Skeletal muscle satellite cell (primary cell): ENCODE measurements at regions not wholly inside any gene's neighbourhood (a gene's known extent, or its start where the extent isn't known, plus 50 kb on each side); places are given as distances from the start of the nearest gene placed in this dataset.
A peak's percentile ranks its signal among the peaks of the same experiment; 100 is the strongest.

Source experiments
- H3K27me3 ChIP-seq: 2 replicates; pipeline ENCODE4 v1.7.0; 2013; ENCODE audit warnings: low read length; ENCODE audit not compliant: control insufficient read depth, insufficient read depth
- H3K36me3 ChIP-seq: 2 replicates; pipeline ENCODE4 v1.7.0; 2013; ENCODE audit warnings: mild to moderate bottlenecking, control low read depth, low read length; ENCODE audit not compliant: insufficient read depth
- H3K4me1 ChIP-seq: 2 replicates; pipeline ENCODE4 v1.7.0; 2013; ENCODE audit warnings: low read length; ENCODE audit not compliant: control insufficient read depth, insufficient read depth
- H3K4me2 ChIP-seq: 2 replicates; pipeline ENCODE4 v1.7.0; 2013; ENCODE audit warnings: mild to moderate bottlenecking, low read length
- H3K4me3 ChIP-seq: 2 replicates; pipeline ENCODE4 v1.7.0; 2013; ENCODE audit warnings: low read length
- H3K9ac ChIP-seq: 2 replicates; pipeline ENCODE4 v1.7.0; 2013; ENCODE audit warnings: mild to moderate bottlenecking, low read depth, low read length, moderate library complexity
- H3K9me3 ChIP-seq: replicated peaks from 2 replicates; pipeline ENCODE4 v1.7.0; 2013; ENCODE audit warnings: mild to moderate bottlenecking, control low read depth, low read length

DNA sequence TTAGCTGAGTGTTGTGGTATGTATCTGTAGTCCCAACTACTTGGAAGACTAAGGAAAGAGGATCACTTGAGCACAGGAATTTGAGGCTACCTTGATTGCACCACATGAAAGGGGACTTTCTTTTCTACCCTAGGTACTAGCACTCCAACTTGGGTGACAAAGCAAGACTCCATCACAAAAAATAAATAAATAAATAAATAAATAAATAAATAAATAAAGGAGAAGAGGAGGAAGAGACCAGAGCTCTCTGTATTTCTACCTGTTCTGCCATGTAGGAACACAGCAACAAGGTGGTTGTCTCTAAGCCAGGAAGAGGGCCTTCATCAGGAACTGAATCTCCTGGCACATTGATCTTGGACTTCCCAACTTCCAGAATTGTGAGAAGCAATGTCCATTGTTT, 118.6 kb downstream of the HMHB1 start:
- no peaks in the 10 kb centered on the region for H3K36me3 ChIP-seq
- peaks cover 2% of the 10 kb centered on the region for H3K9me3 ChIP-seq
- no peaks in the 10 kb centered on the region for H3K27me3 ChIP-seq
- H3K9ac ChIP-seq, result no peak overlapping the region
- H3K4me3 ChIP-seq, result no peak overlapping the region
- H3K4me1 ChIP-seq, result peaks cover 13% of the 10 kb centered on the region
- H3K4me2 ChIP-seq, result no peak overlapping the region

DNA sequence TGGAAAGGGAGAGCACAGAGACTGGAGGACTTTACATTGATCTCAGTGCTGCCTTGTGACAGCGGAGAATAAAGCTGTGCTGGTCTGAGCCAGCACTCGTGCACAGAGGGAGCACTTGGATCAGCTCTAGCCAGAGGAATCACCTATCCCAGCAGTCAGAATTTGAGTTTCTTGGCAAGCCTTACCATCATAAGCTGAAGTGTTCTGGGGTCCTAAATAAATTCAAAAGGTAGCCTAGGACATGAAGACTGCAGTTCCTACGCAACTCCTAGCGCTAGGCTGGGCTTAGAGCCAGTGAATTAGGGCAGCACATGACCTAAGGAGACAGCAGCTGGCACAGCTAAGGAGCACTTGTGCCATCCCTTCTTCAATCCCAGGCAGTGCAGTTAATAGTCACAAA, 119.5 kb downstream of the HMHB1 start:
- H3K27me3 ChIP-seq, result no peaks in the 10 kb centered on the region
- H3K9me3 ChIP-seq, result peaks cover 2% of the 10 kb centered on the region
- H3K9ac ChIP-seq, result no peak overlapping the region
- H3K4me1 ChIP-seq, result peaks cover 13% of the 10 kb centered on the region
- H3K4me3 ChIP-seq, result no peak overlapping the region
- no peaks in the 10 kb centered on the region for H3K36me3 ChIP-seq
- H3K4me2 ChIP-seq, result no peak overlapping the region

DNA sequence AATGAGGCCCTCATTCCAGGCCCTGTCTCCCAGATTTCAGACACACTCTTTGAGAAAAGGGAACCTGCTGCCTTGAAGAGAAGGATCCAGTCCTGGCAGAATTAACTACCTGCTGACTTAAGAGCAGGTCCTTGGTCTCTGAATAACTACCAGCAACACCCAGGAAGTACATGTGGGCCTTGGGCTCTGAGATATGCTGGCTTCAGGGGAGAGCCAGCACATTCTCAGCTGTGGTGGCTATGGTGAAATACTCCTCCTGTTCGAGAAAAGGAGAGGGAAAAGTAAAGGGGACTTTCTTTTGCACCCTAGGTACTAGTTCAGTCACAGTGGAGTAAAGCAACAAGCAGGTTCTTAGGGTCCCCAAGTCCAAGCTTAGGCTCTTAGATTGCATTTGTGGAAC, 120.0 kb downstream of the HMHB1 start:
- H3K9me3 ChIP-seq, result peaks cover 2% of the 10 kb centered on the region
- H3K27me3 ChIP-seq, result no peaks in the 10 kb centered on the region
- no peak overlapping the region for H3K4me2 ChIP-seq
- H3K36me3 ChIP-seq, result no peaks in the 10 kb centered on the region
- no peak overlapping the region for H3K4me3 ChIP-seq
- H3K4me1 ChIP-seq, result peaks cover 13% of the 10 kb centered on the region
- H3K9ac ChIP-seq, result no peak overlapping the region

GRCh38 chr5:143932584-143932983, 120.6 kb downstream of the HMHB1 start:
- Histone ChIP-seq H3K4me2 (no peak overlapping the region), H3K4me1 (peaks cover 13% of the 10 kb centered on the region), H3K4me3 (no peak overlapping the region), H3K27me3 (no peaks in the 10 kb centered on the region), H3K9ac (no peak overlapping the region), H3K36me3 (no peaks in the 10 kb centered on the region), H3K9me3 (peaks cover 2% of the 10 kb centered on the region)

DNA sequence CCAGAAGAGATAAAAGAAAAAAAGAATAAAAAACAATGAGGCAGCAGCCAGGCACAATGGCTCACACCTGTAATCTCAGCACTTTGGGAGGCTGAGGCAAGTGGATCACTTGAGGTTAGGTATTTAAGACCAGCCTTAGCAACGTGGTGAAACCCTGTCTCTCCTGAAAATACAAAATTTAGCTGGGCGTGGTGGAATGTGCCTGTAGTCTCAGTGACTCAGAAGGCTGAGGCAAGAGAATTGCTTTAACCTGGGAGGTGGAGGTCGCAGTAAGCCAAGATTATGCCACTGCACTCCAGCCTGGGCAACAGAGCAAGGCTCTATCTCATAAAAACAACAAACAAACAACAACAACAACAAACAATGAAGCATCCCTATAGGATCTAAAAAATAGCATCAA, 121.5 kb downstream of the HMHB1 start:
- peaks cover 2% of the 10 kb centered on the region for H3K9me3 ChIP-seq
- H3K4me3 ChIP-seq, result no peak overlapping the region
- peaks cover 18% of the 10 kb centered on the region for H3K4me1 ChIP-seq
- no peak overlapping the region for H3K9ac ChIP-seq
- peak overlapping the region; percentile 13 for H3K4me2 ChIP-seq
- no peaks in the 10 kb centered on the region for H3K36me3 ChIP-seq
- no peaks in the 10 kb centered on the region for H3K27me3 ChIP-seq

DNA sequence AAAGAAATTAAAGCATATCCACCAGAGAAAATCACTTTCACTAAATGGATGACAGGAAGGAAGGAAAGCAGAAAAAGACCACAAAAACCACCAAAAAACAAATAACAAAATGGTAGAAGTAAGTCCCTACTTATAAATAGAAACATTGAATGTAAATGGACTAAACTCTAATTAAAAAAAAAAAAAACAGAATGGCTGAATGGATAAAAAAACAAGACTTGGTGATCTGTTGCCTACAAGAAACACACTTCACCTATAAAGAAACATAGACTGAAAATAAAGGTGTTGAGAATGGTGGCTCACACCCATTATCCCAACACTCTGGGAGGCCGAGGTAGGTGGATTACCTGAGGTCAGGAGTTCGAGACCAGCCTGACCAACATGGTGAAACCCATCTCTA, 122.9 kb downstream of the HMHB1 start:
- Histone ChIP-seq H3K4me1 (peaks cover 18% of the 10 kb centered on the region), H3K4me2 (no peak overlapping the region), H3K9me3 (peaks cover 2% of the 10 kb centered on the region), H3K4me3 (no peak overlapping the region), H3K9ac (no peak overlapping the region), H3K27me3 (no peaks in the 10 kb centered on the region), H3K36me3 (no peaks in the 10 kb centered on the region)

GRCh38 chr5:143938230-143938629, 126.3 kb downstream of the HMHB1 start:
- H3K36me3 ChIP-seq, result no peaks in the 10 kb centered on the region
- no peak overlapping the region for H3K4me3 ChIP-seq
- H3K4me2 ChIP-seq, result peak overlapping the region; percentile 56
- H3K9me3 ChIP-seq, result peaks cover 6% of the 10 kb centered on the region
- no peak overlapping the region for H3K9ac ChIP-seq
- H3K4me1 ChIP-seq, result peaks cover 10% of the 10 kb centered on the region
- no peaks in the 10 kb centered on the region for H3K27me3 ChIP-seq

DNA sequence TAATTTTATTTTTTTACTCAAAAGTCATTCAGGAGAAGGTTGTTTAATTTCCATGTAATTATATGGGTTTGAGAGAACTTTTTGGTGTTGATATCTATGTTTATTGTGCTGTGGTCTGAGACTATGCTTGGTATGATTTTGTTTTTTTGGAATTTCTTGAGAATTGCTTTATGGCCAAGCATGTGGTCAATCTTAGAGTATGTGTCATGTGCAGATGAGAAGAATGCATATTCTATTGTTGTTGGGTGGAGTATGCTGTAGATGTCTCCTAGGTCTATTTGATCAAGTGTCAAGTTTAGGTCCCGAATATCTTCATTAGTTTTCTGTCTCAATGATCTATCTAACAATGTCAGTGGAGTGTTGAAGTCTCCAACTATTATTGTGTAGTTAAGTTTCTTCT, 134.9 kb downstream of the HMHB1 start:
- H3K4me1 ChIP-seq, result no peaks in the 10 kb centered on the region
- no peak overlapping the region for H3K4me3 ChIP-seq
- H3K27me3 ChIP-seq, result no peaks in the 10 kb centered on the region
- no peak overlapping the region for H3K9ac ChIP-seq
- no peak overlapping the region for H3K4me2 ChIP-seq
- H3K36me3 ChIP-seq, result no peaks in the 10 kb centered on the region
- no peaks in the 10 kb centered on the region for H3K9me3 ChIP-seq

DNA sequence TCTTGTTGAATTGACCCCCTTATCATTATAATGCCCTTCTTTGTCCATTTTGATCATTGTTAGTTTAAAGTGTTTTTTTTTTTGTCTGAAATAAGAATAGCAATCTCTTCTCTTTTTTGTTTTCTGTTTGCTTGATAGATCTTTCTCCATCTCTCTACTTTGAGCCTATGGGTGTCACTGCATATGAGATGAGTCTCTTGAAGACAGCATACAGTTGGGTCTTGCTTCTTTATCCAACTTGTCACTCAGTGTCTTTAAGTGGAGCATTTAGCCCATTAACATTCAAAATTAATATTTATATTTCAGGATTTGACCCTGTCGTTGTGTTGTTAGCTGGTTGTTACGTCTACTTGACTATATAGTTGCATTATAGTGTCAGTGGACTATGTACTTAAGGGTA, 135.4 kb downstream of the HMHB1 start:
- H3K4me3 ChIP-seq, result no peak overlapping the region
- H3K9me3 ChIP-seq, result no peaks in the 10 kb centered on the region
- no peaks in the 10 kb centered on the region for H3K27me3 ChIP-seq

GRCh38 chr5:143952809-143953208, 140.8 kb downstream of the HMHB1 start:
- H3K4me3 ChIP-seq, result no peak overlapping the region
- H3K9me3 ChIP-seq, result no peaks in the 10 kb centered on the region
- H3K36me3 ChIP-seq, result no peaks in the 10 kb centered on the region
- H3K27me3 ChIP-seq, result no peaks in the 10 kb centered on the region
- no peak overlapping the region for H3K4me2 ChIP-seq
- no peaks in the 10 kb centered on the region for H3K4me1 ChIP-seq
- H3K9ac ChIP-seq, result no peak overlapping the region

More for the DNA sequence above, 135.4 kb downstream of the HMHB1 start:
- H3K36me3 ChIP-seq, result no peaks in the 10 kb centered on the region
- no peaks in the 10 kb centered on the region for H3K4me1 ChIP-seq
- H3K4me2 ChIP-seq, result no peak overlapping the region
- no peak overlapping the region for H3K9ac ChIP-seq

DNA sequence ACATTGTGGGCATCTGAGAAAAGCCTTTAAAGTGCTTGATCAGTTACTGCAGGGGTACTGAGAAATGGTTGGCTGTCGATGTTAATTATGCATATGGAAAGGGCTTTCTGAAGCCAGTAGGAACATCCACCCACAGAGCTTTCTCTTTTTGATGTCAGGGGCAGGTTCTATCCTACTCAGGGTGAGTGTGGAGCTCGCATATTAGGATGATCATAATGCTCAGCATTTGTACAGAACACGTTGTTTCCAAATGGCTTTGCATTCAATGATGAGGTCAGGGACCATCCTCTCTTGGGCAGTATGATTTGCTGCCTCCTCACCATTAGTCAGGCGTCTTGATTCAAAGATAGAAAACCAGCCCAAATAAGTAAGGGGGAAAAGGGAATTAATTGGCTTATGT, 141.9 kb downstream of the HMHB1 start:
- Histone ChIP-seq H3K9ac (no peak overlapping the region), H3K36me3 (no peaks in the 10 kb centered on the region), H3K27me3 (no peaks in the 10 kb centered on the region), H3K9me3 (no peaks in the 10 kb centered on the region), H3K4me1 (no peaks in the 10 kb centered on the region), H3K4me2 (no peak overlapping the region), H3K4me3 (no peak overlapping the region)

DNA sequence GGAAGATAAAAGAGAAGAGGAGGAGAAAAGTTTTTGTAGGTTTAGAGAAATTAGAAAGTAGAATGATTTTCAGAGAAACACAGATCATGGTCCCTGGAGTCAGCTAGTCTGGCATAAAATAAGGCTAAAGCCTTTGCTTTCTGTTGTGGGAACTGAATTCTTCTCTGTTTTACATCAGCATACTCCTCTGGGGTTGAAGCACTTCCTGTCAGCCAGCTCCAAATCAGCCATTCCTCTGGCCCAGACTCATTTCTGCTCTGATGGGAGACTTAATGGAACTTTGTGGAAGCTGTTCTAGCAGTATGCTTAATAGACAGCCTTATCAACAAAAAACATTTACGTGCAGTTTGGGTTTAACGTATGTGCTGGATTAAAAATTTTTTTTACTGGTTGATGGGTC, 143.2 kb downstream of the HMHB1 start:
- Histone ChIP-seq H3K27me3 (no peaks in the 10 kb centered on the region), H3K9ac (no peak overlapping the region), H3K4me2 (no peak overlapping the region), H3K36me3 (no peaks in the 10 kb centered on the region), H3K4me1 (no peaks in the 10 kb centered on the region), H3K9me3 (no peaks in the 10 kb centered on the region), H3K4me3 (no peak overlapping the region)
